CD4-positive, alpha-beta T cell treated with Interferon alpha-2 for 1 hour (primary cell): ENCODE measurements at regions not wholly inside any gene's neighbourhood (a gene's known extent, or its start where the extent isn't known, plus 50 kb on each side); places are given as distances from the start of the nearest gene placed in this dataset.
"Not testable (repeated sequence)": the region's sequence is repeated elsewhere in the genome, so short reads cannot be mapped to it uniquely, and the experiment has no call there.

Experiments used
- DNase-seq, 2 donors: peaks; one replicate each; pipeline ENCODE4 v3.0.0-alpha.2; 2020 to 2022

DNA sequence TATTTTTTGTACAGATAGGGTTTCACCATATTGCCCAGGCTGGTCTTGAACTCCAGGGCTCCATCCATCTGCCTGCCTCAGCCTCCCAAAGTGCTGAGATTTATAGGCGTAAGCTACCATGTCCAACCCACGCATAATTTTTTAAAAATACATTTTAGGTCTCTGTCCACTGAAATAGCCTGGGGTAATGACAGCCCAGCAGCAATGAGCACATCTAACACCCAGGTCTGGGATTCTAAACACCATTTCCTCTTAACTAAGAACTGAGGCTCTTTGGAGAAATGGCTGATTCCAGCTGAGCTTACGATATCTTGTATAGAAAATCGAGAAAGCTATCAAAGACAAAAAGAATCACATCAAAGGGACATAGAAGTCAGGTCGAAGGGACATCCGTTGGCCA, 245.3 kb downstream of the PARN start:
- no peak for DNase-seq

DNA sequence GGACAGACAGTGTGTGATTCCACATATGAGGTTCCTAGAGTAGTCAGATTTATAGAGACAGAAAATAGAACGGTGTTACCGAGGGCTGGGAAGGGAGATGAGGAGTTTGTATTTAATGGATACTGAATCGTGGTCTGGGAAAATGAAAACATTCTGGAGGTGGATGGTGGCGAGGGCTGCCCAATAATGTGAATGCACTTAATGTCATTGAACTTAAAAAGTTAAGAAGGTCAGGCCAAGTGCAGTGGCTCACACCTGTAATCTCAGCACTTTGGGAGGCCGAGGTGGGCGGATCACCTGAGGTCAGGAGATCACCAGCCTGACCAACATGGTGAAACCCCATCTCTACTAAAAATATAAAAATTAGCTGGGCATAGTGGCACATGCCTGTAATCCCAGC, 246.2 kb downstream of the PARN start:
- not testable (repeated sequence) for DNase-seq

DNA sequence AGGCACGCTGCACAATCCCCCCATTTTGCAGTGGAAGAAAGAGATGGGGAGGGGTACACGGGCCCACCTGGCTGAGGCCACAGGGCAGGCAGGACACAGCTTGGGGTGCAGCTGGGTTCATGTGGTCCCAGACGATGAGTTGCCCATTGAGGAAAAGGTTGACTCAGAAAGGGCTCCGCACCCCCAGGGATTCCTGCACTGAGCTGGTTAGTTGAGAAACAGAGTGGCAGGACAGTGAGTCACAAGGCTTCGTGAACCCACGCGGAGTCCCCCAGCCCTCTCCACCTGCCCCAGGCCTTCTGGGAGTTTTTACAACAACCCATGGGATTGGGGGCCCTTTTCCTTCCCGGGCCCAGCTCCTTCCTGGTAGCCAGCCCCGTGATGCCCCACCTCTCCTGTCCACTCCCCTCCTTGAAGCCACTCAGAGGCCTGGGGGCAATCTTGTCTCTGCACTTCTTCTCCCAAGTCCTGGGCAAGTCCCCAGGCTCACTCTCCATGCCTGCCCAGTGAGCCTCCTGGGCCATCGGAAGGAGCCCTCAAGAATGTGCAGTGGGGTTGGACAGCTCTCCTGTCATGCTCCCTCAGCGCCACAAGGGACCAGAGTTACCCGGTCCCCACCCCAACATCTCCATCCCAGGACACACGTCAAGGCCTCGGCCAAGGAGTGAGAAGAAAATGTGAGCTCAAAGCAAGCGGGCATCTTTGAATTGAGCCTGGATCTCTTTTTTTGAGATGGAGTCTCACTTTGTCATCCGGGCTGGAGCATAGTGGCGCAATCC, 251.2 kb downstream of the PARN start:
- DNase-seq, result no peak

DNA sequence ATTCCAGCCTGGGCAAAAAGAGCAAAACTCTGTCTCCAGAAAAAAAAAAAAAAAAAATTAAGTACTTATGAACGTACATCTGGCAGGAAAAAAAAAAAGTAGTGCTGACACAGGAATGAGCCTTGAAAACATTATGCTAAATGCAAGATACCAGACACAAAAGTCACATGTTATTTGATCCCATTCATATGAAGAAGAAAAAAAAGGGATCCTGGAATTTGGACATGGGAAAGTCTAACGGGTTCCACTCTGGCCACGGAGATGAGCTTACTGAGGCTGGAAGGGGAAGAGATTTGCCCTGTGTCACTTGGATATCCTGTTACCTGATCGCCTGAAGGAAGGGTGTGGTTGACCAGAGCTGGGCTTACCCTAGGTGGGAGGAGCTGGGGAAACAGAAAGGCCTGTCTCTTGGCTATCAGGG, 251.9 kb downstream of the PARN start:
- no peak for DNase-seq

DNA sequence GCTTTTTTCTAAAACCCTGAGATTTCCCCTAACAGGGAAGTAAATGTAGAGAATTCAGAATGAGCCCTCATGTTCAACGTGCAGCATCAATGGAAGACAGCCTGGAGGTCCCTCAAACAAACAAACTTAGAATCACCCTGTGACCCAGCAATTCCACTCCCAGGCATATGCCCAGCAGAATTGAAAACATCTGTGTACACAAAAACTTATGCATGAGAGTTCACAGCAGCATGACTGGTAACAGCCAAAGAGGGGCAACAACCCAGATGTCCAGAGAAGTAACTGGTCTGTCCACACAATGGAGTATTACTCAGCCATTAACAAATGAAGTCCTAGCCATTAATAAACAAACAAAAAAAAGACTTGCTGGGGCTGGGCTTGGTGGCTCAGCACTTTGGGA, 252.7 kb downstream of the PARN start:
- DNase-seq, result no peak

DNA sequence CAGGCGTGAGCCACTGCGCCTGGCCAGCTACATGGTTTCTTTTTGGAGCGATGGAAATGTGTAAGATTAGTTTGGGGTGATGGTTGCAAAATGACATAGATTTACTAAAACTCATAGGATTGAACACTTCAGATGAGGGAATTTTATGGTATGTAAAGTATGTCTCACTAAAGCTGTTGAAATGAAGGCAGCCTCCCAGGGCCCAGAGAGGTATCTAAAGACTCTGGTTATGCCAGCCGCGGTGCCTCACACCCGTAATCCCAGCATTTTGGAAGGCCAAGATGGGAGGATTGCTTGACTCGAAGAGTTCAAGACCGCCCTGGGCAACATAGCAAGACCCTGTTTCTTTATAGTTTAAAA, 254.9 kb downstream of the PARN start:
- no peak for DNase-seq

DNA sequence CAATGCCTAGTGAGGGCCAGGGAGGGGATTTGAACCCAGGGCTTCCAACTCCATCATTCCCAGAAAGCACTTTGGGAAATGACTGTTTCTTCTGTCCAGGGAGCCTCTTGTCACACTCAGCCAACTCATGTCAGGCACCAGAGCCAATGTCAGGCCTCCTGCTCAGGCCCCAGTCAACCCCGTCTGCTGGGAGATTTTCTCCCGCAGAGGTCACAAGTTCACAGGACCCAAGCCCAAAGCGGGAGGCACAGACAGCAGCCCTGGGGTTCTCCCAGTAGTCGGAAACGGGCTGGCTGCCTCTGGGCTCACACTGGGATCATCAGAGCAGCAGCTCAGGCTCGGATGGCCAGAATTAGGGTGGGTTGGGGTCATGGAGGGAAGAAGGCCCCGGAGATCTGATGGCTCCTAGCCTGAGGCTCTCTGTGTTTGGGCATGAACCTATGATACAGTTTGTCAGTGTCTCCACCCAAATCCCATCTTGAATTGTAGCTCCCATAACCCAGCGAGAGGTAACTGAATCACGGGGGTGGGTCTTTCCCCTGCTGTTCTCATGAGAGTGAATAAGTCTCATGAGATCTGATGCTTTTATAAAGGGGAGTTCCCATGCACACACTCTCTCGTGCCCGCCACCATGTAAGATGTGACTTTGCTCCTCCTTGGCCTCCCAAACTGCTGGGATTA, 255.5 kb downstream of the PARN start:
- no peak for DNase-seq

DNA sequence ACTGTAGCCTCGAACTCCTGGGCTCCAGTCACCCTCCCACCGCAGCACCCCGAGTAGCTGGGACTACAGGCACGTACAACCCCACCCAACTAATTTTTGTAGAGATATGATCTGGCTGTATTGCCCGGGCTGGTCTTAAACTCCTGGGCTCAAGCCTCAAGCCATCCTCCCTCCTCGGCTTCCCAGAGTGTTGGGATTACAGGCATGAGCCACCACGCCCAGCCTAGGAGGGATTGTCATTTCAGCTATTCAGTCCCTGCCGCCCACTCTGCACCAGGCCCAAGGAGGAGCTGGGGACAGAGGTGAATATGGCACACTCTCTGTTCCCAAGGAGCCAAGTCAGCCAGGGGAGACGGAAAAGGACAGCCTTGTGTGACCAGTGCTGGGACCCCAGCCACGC, 256.2 kb downstream of the PARN start:
- no peak for DNase-seq

DNA sequence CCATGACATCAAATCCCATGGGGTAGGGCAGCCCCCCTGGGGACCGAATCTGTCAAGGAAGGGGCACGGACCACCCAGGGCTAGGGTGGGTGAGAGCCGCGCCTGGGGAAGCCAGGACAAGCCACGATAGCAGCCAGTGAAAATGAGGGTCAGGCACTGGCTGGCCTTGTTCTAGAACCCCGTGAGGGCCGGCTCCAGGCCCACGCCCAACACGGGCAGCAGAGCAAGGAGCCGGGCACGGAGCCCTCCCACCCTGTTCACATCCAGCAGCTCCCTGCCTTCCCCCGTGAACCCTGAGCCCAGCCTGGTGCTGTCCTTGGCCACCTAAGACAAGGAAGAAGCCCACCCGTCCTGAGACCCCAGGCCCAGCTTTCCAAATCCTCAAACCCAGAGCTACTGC, 256.7 kb downstream of the PARN start:
- no peak for DNase-seq

DNA sequence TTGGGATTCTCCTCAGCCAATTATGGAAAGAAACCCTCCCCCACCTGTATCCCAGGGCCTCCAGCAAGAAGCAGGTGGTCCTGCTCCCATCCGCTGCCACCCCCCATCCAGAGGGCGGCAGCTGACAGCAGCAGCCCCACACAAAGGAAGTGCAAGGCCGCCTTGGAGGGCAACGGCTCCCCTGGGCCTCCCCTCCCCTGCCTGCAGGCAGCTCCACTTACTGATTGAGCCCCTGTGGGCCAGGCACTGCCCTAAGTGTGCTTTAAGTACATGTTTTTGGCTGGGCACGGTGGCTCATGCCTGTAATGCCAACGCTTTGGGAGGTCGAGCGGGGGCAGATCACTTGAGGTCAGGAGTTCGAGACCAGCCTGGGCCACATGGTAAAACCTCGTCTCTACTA, 257.6 kb downstream of the PARN start:
- DNase-seq, result no peak

DNA sequence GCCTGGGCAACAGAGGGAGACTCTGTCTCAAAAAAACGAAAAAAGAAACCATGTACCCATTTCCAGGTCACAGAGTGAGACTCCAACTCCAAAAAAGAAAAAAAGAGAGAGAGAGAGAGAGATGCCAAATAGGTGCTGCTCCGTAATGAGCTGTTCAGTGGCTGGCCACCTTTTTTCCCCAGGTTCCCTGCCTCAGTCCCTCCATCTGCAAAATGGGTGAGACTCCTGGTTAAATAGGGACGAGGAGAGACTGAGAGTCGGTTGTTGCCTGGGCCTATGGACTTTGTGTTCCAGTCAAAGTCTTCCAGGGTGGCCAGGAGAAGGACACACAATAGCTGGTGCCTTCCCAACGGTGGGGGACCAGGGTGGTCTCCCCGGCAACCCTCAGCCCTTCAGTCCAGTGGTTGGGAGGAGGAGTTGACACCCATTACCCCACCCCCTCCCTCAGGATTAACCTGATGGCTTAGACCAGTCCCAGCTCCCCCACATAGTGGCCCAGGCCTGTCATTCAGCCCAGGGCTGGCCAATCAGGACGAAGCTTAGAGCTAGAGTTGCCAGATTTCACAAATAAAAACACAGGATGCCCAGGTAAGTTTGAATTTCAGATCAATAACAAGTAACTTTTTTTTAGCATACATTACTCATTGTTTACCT, 258.2 kb downstream of the PARN start:
- DNase-seq, result no peak

DNA sequence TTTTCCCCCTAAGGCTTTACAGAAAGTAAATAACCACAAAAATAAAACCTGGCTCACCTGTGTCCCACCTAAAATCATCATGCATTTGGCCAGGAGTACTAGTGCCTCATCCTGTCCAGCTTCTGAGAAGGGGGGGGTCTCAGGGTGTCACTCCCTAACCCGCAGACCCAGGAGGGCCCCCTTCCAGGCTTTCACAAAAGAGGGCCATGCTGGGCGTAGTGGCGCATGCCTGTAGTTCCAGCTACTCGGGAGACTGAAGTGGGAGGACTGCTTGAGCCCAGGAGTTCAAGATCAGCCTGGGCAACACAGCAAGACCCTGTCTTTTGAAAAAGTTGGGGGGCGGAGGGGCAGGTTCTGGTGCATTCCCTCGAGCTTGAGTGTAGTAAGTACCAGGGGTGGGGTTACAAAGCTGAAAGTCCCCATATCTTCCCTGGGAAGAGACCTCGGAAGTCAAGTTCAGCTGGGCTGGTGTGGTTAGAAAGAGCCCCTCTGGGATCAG, 259.3 kb downstream of the PARN start:
- no peak for DNase-seq

DNA sequence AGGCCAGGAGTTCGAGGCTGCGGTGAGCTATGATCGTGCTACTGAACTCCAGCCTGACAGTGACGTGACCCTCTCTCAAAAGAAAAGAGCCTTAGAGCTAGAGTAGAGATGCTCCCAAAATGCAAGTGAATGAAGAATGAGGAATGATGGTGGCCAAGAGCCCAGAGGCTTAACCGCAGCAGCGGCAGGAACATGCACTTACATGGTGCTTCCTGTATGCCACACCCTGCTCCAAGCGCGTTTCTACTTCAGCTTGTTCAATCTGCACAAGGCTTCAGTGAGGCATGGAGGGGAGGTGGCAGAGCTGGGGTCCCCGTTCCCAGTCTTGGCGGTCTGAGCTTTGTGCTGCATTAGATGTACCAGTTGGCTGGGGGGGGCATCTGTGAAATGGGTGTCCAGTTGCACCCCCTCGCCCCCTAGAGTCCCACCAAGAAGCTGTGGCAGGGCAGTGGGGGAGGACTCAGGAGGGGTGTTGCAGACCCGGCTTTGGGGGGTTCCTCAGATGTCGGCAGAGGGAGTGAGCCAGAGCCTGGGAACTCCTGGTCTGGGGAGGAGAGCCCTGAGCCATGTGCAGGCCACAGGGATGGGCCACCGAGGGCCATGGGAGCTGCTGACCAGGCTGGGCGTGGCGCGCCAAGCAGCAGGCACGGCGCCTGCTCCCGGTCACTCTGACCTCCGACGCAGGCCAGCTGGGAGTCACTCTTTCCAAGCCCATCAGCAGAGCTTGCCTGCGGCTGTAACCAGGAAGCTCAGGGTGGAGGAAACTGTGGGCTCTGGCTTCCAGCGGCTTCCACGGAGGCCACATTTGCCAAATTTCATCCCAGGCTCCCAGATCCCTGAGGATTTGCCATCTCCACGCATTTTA, 260.1 kb downstream of the PARN start:
- no peak for DNase-seq

DNA sequence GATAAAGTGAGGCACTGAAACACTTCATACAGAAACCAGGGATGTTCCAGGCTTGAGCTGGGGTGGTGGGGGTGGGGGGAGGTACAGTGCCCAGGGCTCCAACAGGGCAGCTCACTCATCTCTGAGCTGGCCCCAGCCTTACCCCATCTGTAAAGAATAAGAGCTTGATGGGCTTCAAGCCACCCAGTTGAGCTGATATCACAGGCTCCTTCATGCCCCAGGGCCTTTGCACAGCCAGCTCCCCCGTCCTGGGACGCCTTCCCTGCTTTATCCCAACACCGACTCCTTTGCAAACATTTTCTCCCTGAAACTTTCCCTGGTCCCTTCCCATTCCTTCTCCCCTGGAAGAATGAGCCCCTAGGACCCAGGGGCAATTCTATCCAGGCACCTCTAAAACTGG, 261.7 kb downstream of the PARN start:
- no peak for DNase-seq

DNA sequence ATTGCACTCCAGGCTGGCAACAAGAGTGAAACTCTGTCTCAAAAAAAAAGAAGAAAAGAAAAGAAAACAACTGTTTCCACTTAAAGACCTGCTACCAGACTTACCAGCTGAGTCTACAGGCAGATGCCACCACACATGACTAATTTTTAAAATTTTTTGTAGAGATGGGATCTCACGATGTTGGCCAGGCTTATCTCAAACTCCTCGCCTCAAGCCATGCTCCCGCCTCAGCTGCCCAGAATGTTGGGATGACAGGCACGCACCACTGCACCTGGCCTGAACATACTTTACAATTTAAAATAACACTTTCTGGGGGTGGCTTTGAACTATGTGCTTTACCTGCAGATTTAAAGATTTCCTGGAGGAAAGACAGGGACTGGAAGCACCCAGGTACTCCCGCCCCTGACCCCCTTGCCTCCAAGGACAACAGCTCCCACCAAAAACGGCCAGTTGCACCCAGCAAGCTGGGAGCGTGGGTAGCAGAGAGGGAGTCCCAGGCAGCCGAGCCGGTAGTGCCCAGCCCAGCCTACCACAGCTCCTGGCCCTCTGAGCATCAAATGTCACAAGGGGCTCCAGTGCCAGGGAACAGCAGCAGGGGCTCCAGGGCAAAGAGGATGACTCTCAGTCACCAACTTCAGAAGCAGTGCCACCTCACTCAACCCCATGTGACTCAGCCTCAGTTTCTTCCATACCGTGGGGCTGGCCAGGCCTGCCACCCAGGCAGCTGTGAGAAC, 262.9 kb downstream of the PARN start:
- DNase-seq, result no peak

DNA sequence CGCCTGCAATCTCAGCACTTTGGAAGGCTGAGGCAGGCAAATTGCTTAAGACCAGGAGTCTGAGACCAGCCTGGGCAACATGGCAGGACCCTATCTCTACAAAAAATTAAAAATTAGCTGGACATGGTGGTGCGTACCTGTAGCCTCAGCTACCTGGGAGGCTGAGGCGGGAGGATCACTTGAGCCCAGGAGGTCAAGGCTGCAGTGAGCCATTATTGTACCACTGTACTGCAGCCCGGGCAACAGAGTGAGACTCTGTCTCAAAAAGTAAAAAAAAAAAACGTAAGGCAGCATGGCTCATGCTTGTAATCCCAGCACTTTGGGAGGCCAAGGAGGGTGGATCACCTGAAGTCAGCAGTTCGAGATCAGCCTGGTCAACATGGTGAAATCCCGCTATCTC, 263.6 kb downstream of the PARN start:
- no peak for DNase-seq

DNA sequence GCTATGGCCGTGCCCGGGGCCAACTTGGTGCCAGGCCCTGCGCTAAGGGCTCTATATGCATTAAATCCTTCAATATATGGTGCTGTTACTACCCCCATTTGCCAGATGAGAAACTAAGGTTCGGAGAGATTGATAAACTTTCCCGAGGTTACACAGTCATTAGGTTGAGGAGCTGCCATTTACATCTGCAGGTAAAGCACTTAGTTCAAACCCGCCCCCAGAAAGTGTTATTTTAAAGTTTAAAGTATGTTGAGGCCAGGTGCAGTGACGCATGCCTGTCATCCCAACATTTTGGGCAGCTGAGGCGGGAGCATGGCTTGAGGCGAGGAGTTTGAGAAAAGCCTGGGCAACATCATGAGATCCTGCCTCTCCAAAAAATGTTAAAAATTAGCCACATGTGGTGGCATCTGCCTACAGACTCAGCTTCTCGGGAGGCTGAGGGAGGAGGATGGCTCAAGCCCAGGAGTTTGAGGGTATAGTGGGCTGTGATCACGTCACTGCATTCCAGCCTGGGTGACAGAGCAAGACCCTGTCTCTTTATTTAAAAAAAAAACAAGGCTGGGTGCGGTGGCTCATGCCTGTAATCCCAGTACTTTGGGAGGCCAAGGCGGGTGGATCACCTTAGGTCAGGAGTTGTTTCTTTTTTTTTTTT, 264.7 kb downstream of the PARN start:
- no peak for DNase-seq

DNA sequence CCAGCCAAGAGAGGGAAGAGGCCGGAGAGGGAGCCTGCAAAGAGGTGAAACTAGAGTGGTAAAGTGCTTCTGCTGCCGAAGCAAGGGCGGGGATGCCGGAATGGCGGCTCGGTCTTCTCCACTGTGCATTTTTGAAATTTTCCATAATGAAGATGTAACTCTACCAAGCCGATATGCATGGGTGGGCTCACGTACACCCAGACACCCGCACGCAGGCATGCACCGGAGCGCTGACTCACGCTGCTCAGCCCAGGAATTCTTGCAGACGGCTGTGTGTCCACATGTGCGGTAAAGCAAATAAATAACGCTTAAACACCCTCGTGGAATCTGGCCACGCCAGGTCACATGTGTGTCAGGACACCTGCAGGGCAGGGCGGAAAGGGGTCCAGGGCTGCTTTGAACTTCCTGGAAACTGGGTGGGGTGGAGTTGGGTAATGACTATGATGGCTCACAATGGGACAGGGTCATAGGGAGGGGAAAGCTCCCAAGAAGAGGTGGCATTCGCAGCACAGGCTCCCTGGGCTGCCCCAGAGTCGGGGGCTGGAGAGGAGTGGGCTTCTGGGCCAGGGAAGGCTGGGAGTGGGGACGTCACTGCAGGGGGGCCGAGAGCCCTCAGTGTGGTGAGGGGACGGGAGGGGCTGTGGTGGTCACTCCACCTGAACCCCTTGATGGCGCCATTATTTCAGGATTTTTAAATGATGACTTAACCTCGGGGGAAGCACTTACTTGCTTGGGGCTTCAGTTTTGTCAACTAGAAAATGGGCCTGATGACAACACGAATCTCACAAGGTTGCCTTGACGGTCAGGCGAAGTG, 265.5 kb downstream of the PARN start:
- DNase-seq, result no peak

DNA sequence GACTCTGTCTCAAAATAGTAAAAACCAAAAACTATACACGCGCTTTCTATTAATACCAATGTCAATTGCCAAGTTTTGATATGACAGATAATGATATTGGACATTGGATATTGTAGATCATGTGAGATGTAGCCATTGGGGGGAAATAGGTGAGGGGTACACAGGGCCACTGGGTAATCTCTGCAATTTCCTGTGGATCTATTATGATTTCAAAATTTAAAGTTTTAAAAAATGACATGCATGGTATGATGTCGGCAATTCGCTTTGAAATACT, 266.0 kb downstream of the PARN start:
- no peak for DNase-seq

DNA sequence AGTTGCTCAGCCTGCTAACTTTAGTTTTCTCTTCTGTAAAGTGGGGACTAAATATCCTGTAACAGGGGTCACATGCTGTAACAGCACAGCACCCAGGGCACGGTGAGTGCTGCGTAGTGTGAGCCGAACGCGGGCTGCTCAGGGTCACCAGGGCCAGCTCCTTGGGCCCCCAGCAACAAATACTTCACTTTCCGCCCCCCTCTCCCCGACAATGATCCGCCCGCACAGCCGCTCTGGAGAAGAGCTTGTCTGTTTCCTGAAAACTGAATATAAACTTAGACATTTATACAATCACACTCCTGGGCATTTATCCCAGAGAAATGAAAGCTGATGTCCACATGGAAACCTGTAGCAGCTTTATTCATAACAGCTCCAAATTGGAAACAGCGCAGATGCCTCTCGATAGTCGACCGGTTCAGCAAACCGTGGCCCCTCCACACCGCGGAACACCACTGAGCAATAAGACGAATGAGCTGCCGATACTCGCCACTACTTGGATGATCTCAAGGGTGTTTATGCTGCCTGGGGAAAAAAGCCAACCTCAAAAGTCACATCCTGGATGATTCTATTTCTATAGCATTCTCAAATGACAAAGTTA, 267.2 kb downstream of the PARN start:
- no peak for DNase-seq
